ENCODE measurements at regions not wholly inside any gene's neighbourhood (a gene's known extent, or its start where the extent isn't known, plus 50 kb on each side); places are given as distances from the start of the nearest gene placed in this dataset.

GRCh38 chr7:130831817-130832481 is 97.9 kb upstream of the KLF14 start:
- TF ChIP-seq CTCF (IDR thresholded peaks at IDR 0.05) (peak; percentile 94), EZH2 (IDR thresholded peaks at IDR 0.05; ENCODE audit: borderline replicate concordance, insufficient read depth, low read depth, low read length, poor library complexity, severe bottlenecking) (no peak)

Data from B cell (primary cell).